GM12878 (cell line): ENCODE measurements at regions not wholly inside any gene's neighbourhood (a gene's known extent, or its start where the extent isn't known, plus 50 kb on each side); places are given as distances from the start of the nearest gene placed in this dataset.
A peak's percentile ranks its signal among the peaks of the same experiment; 100 is the strongest.

Experiments
- BACH1 ChIP-seq: fragments of 450-650 bp; IDR thresholded peaks from 2 replicates; pipeline ENCODE4 v1.6.1; 2017; ENCODE audit warnings: mild to moderate bottlenecking, borderline replicate concordance
- CREM ChIP-seq: IDR thresholded peaks from 2 replicates; pipeline ENCODE4 v1.6.1; 2014; ENCODE audit warnings: antibody characterized with exemption, low read depth
- EGR1 ChIP-seq, 2 experiments: IDR thresholded peaks; 1 replicate in 1 of 2; 2 replicates in 1 of 2; pipeline ENCODE4 v1.6.1; 2011 to 2012; ENCODE audit warnings: low read depth in 2 of 2, low read length in 2 of 2, borderline replicate concordance in 1 of 2, mild to moderate bottlenecking in 1 of 2, moderate library complexity in 1 of 2
- FOXM1 ChIP-seq: IDR thresholded peaks from 2 replicates; pipeline ENCODE4 v1.6.1; 2012; ENCODE audit warnings: low read depth, mild to moderate bottlenecking, inconsistent platforms, low read length, moderate library complexity
- IKZF1 ChIP-seq: fragments of 450-650 bp; conservative IDR thresholded peaks from 2 replicates; pipeline ENCODE4 v1.6.1; 2017; ENCODE audit warnings: antibody characterized with exemption, mild to moderate bottlenecking
- IRF4 ChIP-seq: IDR thresholded peaks from 2 replicates; pipeline ENCODE4 v1.6.1; 2011; ENCODE audit warnings: low read depth, low read length
- MTA3 ChIP-seq: IDR thresholded peaks from 2 replicates; pipeline ENCODE4 v1.6.1; 2012; ENCODE audit warnings: low read length, inconsistent platforms, borderline replicate concordance
- NFYB ChIP-seq: IDR thresholded peaks from 2 replicates; pipeline ENCODE4 v1.6.1; 2011; ENCODE audit warnings: low read depth, mild to moderate bottlenecking, low read length, improper control_type of control experiment, moderate library complexity; ENCODE audit not compliant: insufficient read depth
- POU2F2 ChIP-seq: IDR thresholded peaks from 3 replicates; pipeline ENCODE4 v1.6.1; 2011; ENCODE audit warnings: low read depth, mild to moderate bottlenecking, low read length, borderline replicate concordance
- RAD51 ChIP-seq: fragments of 450-650 bp; IDR thresholded peaks from 2 replicates; pipeline ENCODE4 v1.6.1; 2016; ENCODE audit warnings: moderate library complexity, mild to moderate bottlenecking, inconsistent platforms
- RUNX3 ChIP-seq: IDR thresholded peaks from 2 replicates; pipeline ENCODE4 v1.6.1; 2012; ENCODE audit warnings: low read length, inconsistent platforms
- ZBTB4 ChIP-seq: fragments of 450-650 bp; formaldehyde crosslinking; IDR thresholded peaks from 2 replicates; pipeline ENCODE4 v1.4.0; 2022; ENCODE audit warnings: mild to moderate bottlenecking, moderate library complexity
- ZNF687 ChIP-seq: fragments of 450-650 bp; IDR thresholded peaks from 2 replicates; pipeline ENCODE4 v1.6.1; 2017; ENCODE audit warnings: mild to moderate bottlenecking, moderate library complexity
- TF ChIP-seq, protein P1 (sequence below): fragments of 450-650 bp; IDR thresholded peaks from 2 replicates; pipeline ENCODE4 v1.6.1; 2017; ENCODE audit warnings: antibody characterized with exemption, mild to moderate bottlenecking, moderate library complexity
- TF ChIP-seq, protein P2 (sequence below): fragments of 450-650 bp; IDR thresholded peaks from 2 replicates; pipeline ENCODE4 v1.6.1; 2017; ENCODE audit warnings: low read depth, mild to moderate bottlenecking, moderate library complexity
- TF ChIP-seq, protein P3 (sequence below): fragments of 150-350 bp; IDR thresholded peaks from 2 replicates; pipeline ENCODE4 v1.6.1; 2016; ENCODE audit warnings: low read depth, low read length

DNA sequence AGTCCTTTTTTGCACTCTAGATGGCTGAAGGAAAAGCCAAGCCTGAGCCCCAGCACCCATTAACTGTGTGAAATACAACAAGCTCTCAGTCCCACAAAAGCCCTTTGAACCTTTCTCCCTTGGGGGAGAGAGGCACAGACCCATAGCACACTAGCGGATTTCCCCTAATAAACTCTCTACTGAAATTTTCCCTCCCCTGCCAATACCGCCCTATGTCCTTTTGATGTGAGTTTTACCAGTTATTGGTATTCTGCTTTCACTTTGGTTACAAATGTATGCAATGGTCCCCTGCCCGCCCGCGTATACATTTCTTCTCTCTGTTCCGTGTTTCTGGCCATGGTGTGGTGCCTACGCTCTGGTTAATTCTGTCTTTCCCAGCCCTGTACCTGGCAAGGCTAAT is 54.0 kb upstream of the MYO16 start (continued):
- TF ChIP-seq, protein P1, sequence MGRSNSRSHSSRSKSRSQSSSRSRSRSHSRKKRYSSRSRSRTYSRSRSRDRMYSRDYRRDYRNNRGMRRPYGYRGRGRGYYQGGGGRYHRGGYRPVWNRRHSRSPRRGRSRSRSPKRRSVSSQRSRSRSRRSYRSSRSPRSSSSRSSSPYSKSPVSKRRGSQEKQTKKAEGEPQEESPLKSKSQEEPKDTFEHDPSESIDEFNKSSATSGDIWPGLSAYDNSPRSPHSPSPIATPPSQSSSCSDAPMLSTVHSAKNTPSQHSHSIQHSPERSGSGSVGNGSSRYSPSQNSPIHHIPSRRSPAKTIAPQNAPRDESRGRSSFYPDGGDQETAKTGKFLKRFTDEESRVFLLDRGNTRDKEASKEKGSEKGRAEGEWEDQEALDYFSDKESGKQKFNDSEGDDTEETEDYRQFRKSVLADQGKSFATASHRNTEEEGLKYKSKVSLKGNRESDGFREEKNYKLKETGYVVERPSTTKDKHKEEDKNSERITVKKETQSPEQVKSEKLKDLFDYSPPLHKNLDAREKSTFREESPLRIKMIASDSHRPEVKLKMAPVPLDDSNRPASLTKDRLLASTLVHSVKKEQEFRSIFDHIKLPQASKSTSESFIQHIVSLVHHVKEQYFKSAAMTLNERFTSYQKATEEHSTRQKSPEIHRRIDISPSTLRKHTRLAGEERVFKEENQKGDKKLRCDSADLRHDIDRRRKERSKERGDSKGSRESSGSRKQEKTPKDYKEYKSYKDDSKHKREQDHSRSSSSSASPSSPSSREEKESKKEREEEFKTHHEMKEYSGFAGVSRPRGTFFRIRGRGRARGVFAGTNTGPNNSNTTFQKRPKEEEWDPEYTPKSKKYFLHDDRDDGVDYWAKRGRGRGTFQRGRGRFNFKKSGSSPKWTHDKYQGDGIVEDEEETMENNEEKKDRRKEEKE = no peak
- TF ChIP-seq NFYB (no peak), EGR1 (IDR thresholded peaks at IDR 0.05; ENCODE audit: borderline replicate concordance in 1 of 2, low read depth in 2 of 2, low read length in 2 of 2) (no peak), RUNX3 (no peak), FOXM1 (no peak), IRF4 (no peak), ZNF687 (no peak), RAD51 (no peak), POU2F2 (no peak; the same call in 2 of the 3 replicates), BACH1 (no peak), IKZF1 (peak; percentile 55; the same call in 1 of the 2 replicates), MTA3 (no peak), ZBTB4 (CRISPR knock-in tag) (no peak), CREM (no peak)
- TF ChIP-seq, protein P2, sequence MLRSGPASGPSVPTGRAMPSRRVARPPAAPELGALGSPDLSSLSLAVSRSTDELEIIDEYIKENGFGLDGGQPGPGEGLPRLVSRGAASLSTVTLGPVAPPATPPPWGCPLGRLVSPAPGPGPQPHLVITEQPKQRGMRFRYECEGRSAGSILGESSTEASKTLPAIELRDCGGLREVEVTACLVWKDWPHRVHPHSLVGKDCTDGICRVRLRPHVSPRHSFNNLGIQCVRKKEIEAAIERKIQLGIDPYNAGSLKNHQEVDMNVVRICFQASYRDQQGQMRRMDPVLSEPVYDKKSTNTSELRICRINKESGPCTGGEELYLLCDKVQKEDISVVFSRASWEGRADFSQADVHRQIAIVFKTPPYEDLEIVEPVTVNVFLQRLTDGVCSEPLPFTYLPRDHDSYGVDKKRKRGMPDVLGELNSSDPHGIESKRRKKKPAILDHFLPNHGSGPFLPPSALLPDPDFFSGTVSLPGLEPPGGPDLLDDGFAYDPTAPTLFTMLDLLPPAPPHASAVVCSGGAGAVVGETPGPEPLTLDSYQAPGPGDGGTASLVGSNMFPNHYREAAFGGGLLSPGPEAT = peak; percentile 80
- TF ChIP-seq, protein P3, sequence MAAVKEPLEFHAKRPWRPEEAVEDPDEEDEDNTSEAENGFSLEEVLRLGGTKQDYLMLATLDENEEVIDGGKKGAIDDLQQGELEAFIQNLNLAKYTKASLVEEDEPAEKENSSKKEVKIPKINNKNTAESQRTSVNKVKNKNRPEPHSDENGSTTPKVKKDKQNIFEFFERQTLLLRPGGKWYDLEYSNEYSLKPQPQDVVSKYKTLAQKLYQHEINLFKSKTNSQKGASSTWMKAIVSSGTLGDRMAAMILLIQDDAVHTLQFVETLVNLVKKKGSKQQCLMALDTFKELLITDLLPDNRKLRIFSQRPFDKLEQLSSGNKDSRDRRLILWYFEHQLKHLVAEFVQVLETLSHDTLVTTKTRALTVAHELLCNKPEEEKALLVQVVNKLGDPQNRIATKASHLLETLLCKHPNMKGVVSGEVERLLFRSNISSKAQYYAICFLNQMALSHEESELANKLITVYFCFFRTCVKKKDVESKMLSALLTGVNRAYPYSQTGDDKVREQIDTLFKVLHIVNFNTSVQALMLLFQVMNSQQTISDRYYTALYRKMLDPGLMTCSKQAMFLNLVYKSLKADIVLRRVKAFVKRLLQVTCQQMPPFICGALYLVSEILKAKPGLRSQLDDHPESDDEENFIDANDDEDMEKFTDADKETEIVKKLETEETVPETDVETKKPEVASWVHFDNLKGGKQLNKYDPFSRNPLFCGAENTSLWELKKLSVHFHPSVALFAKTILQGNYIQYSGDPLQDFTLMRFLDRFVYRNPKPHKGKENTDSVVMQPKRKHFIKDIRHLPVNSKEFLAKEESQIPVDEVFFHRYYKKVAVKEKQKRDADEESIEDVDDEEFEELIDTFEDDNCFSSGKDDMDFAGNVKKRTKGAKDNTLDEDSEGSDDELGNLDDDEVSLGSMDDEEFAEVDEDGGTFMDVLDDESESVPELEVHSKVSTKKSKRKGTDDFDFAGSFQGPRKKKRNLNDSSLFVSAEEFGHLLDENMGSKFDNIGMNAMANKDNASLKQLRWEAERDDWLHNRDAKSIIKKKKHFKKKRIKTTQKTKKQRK = no peak
